HepG2 (cell line): ENCODE measurements at regions not wholly inside any gene's neighbourhood (a gene's known extent, or its start where the extent isn't known, plus 50 kb on each side); places are given as distances from the start of the nearest gene placed in this dataset.

Experiments
- ATAC-seq: fragments of 200-7000 bp; cut with Tn5 transposase; 3 replicates; pipeline ENCODE4 v1.9.1; 2020; ENCODE audit warnings: mild to moderate bottlenecking, moderate library complexity
- BruUV-seq: library from RNA; stranded (reverse); fragments of 400-500 nt; replicated peaks from 2 replicates; lab custom pipeline; 2021; lab: Mats Ljungman, UMichigan
- CTCF ChIA-PET: fragments of 300-600 bp; formaldehyde crosslinking; extraction: SDS; loops from one replicate; lab custom pipeline; 2021; ENCODE audit warnings: low total read pairs, inconsistent platforms, low intra/inter-chr PET ratio; lab: Yijun Ruan, JAX
- POLR2A ChIA-PET: fragments of 350-600 bp; sonication (Branson Sonifier 250); formaldehyde crosslinking; loops from one replicate; lab custom pipeline; 2020; ENCODE audit warnings: antibody characterized with exemption, inconsistent platforms; lab: Yijun Ruan, JAX
- DNase-seq: peaks from one replicate; pipeline ENCODE4 v3.0.0-alpha.2; 2015; ENCODE audit warnings: low spot score
- FAIRE-seq: peaks from 3 replicates; lab custom pipeline; 2011; peaks lifted over from hg19 to GRCh38; lab: Jason Lieb, UNC
- H2AFZ ChIP-seq: one replicate; pipeline ENCODE4 v1.6.1; 2011; ENCODE audit warnings: low read length, inconsistent platforms
- H3K27ac ChIP-seq: fragments of 300-600 bp; 3 replicates; pipeline ENCODE4 v1.8.0; 2011; ENCODE audit warnings: mixed run types, mild to moderate bottlenecking, mixed read lengths, low read length, inconsistent platforms; ENCODE audit not compliant: insufficient read depth; ENCODE audit errors: extremely low read length
- H3K27me3 ChIP-seq, 2 experiments: fragments of 200-600 bp in 1 of 2; 2 replicates in 1 of 2; 3 replicates in 1 of 2; pipeline versions ENCODE4 v1.6.0 to v1.8.0; 2011; ENCODE audit warnings: low read length in 2 of 2, mild to moderate bottlenecking in 2 of 2, moderate library complexity in 2 of 2, inconsistent platforms in 1 of 2; ENCODE audit not compliant: insufficient read depth in 2 of 2, control insufficient read depth in 1 of 2
- H3K36me3 ChIP-seq, 2 experiments: fragments of 200-600 bp in 1 of 2; replicated peaks in 1 of 2; 2 replicates in 1 of 2; 3 replicates in 1 of 2; pipeline versions ENCODE4 v1.5.1 to v1.8.0; 2011; ENCODE audit warnings: low read length in 2 of 2, inconsistent platforms in 1 of 2; ENCODE audit not compliant: insufficient read depth in 2 of 2, control insufficient read depth in 1 of 2
- H3K4me1 ChIP-seq: 2 replicates; pipeline ENCODE4 v1.5.1; 2012; ENCODE audit warnings: low read length, inconsistent platforms; ENCODE audit not compliant: insufficient read depth
- H3K4me2 ChIP-seq: 2 replicates; pipeline ENCODE4 v1.6.0; 2011; ENCODE audit warnings: low read depth, low read length, inconsistent platforms
- H3K4me3 ChIP-seq, 3 experiments: fragments of 200-600 bp in 1 of 3; sonication (generic), shearing (Covaris generic) in 1 of 3; replicated peaks in 1 of 3; 2 replicates each; pipeline ENCODE4 v1.5.1; 2011 to 2016; ENCODE audit warnings: low read length in 3 of 3, inconsistent platforms in 2 of 3, low read depth in 2 of 3, mild to moderate bottlenecking in 2 of 3, control low read depth in 1 of 3, mixed read lengths in 1 of 3; ENCODE audit not compliant: insufficient read depth in 1 of 3
- H3K79me2 ChIP-seq: one replicate; pipeline ENCODE4 v1.6.1; 2011; ENCODE audit warnings: low read length, inconsistent platforms; ENCODE audit not compliant: insufficient read depth
- H3K9ac ChIP-seq: 2 replicates; pipeline ENCODE4 v1.6.0; 2011; ENCODE audit warnings: mild to moderate bottlenecking, low read depth, low read length, inconsistent platforms; ENCODE audit not compliant: insufficient read depth
- H3K9me3 ChIP-seq: 2 replicates; pipeline ENCODE4 v1.5.1; 2012; ENCODE audit warnings: mild to moderate bottlenecking, low read length
- H4K20me1 ChIP-seq: 2 replicates; pipeline ENCODE4 v1.6.0; 2011; ENCODE audit warnings: inconsistent platforms, mild to moderate bottlenecking, low read length, moderate library complexity; ENCODE audit not compliant: insufficient read depth
- FOXO1 ChIP-seq: sonication (generic); formaldehyde crosslinking; IDR thresholded peaks from 2 replicates; pipeline ENCODE4 v1.4.0; 2020; ENCODE audit warnings: missing genetic modification reagents
- HNF4A ChIP-seq: sonication (generic); formaldehyde crosslinking; IDR thresholded peaks from 2 replicates; pipeline ENCODE4 v1.4.0; 2020; ENCODE audit warnings: missing genetic modification reagents
- MAF1 ChIP-seq: sonication (generic); formaldehyde crosslinking; IDR thresholded peaks from 2 replicates; pipeline ENCODE4 v1.5.0; 2020; ENCODE audit warnings: missing genetic modification reagents, borderline replicate concordance
- MED8 ChIP-seq: sonication (generic); formaldehyde crosslinking; IDR thresholded peaks from 2 replicates; pipeline ENCODE4 v1.8.1; 2023; ENCODE audit warnings: mild to moderate bottlenecking, missing genetic modification reagents; ENCODE audit not compliant: insufficient replicate concordance
- NCOA1 ChIP-seq: sonication (generic); formaldehyde crosslinking; IDR thresholded peaks from 2 replicates; pipeline ENCODE4 v1.9.0; 2021; ENCODE audit warnings: missing genetic modification reagents
- SOX13 ChIP-seq, 3 experiments: fragments of 450-650 bp in 1 of 3; sonication (generic) in 1 of 3; formaldehyde crosslinking in 1 of 3; IDR thresholded peaks in 2 of 3; conservative IDR thresholded peaks in 1 of 3; 2 replicates each; pipeline versions ENCODE4 v1.5.0 to v1.6.1; 2016 to 2020; ENCODE audit warnings: antibody characterized with exemption in 1 of 3, mild to moderate bottlenecking in 1 of 3, missing compliant biosample characterization in 1 of 3, missing genetic modification reagents in 1 of 3, moderate library complexity in 1 of 3
- ZNF333 ChIP-seq: sonication (generic); formaldehyde crosslinking; IDR thresholded peaks from 2 replicates; pipeline ENCODE4 v1.4.0; 2020; ENCODE audit warnings: mild to moderate bottlenecking, missing genetic modification reagents, borderline replicate concordance
- ZNF468 ChIP-seq: sonication (generic); formaldehyde crosslinking; IDR thresholded peaks from 2 replicates; pipeline ENCODE4 v1.8.0; 2022; ENCODE audit warnings: mild to moderate bottlenecking, moderate library complexity, missing genetic modification reagents
- ZNF670 ChIP-seq: sonication (generic); formaldehyde crosslinking; IDR thresholded peaks from 2 replicates; pipeline ENCODE4 v1.8.0; 2022; ENCODE audit warnings: mild to moderate bottlenecking, missing genetic modification reagents, borderline replicate concordance
- ZNF775 ChIP-seq: sonication (generic); formaldehyde crosslinking; IDR thresholded peaks from 2 replicates; pipeline ENCODE4 v1.4.0; 2020; ENCODE audit warnings: missing genetic modification reagents, mild to moderate bottlenecking, moderate library complexity, borderline replicate concordance
- ZNF891 ChIP-seq: sonication (generic); formaldehyde crosslinking; IDR thresholded peaks from 2 replicates; pipeline ENCODE4 v1.5.0; 2020; ENCODE audit warnings: mild to moderate bottlenecking, missing genetic modification reagents
- WGBS: methylation state at CpG from one replicate; pipeline ENCODE4 v1.1.6; 2017; ENCODE audit warnings: low lambda C conversion rate; 5-methylcytosine and 5-hydroxymethylcytosine counted together
- in situ Hi-C: cut with HindIII; loops from 2 replicates; pipeline ENCODE4 v1.10.0; 2017; ENCODE audit warnings: low pct_unique_long_range_greater_than_20kb; ENCODE audit not compliant: extremely low pct_ligation_motif_present
- intact Hi-C: fragments of 100-400 bp; cut with micrococcal nuclease; formaldehyde crosslinking; loops from one replicate; pipeline ENCODE4 v1.10.0; 2022; ENCODE audit not compliant: unreplicated experiment
- TF ChIP-seq, protein P1 (sequence below): sonication (generic); formaldehyde crosslinking; IDR thresholded peaks from 2 replicates; pipeline ENCODE4 v1.8.1; 2022; ENCODE audit warnings: mild to moderate bottlenecking, missing genetic modification reagents
- TF ChIP-seq, protein P2 (sequence below): sonication (generic); formaldehyde crosslinking; conservative IDR thresholded peaks from 2 replicates; pipeline ENCODE4 v1.4.0; 2020; ENCODE audit warnings: mild to moderate bottlenecking, missing genetic modification reagents, moderate library complexity
- TF ChIP-seq, protein P3 (sequence below): IDR thresholded peaks from 2 replicates; pipeline ENCODE4 v1.6.1; 2016; ENCODE audit warnings: missing biosample characterization, missing genetic modification reagents, low read depth

GRCh38 chr7:3106361-3106826, 62.7 kb upstream of the CARD11 start:
- ATAC-seq (no peak), DNase-seq (no peak), FAIRE-seq (no peak)
- 5% methylated on average over 2 of the region's 2 CpGs for WGBS
- Histone ChIP-seq H4K20me1 (peaks cover 2% of the 10 kb centered on the region; the same call in 1 of the 2 replicates), H3K9me3 (no peaks in the 10 kb centered on the region; the same call in 1 of the 2 replicates), H2AFZ (no peak overlapping the region), H3K36me3 (no peaks in the 10 kb centered on the region), H3K79me2 (no peaks in the 10 kb centered on the region), H3K27ac (no peak overlapping the region), H3K4me3 (no peak overlapping the region), H3K27me3 (peaks cover 1 to 23% of the 10 kb centered on the region in 2 experiments; a peak in 2 of 5 replicates), H3K4me1 (no peaks in the 10 kb centered on the region), H3K9ac (no peak overlapping the region), H3K4me2 (no peak overlapping the region)
- in situ Hi-C loops: no loop called here
- intact Hi-C loops: no loop called here
- ChIA-PET POLR2A (no interaction called here), CTCF (no interaction called here)
- TF ChIP-seq, protein P1, sequence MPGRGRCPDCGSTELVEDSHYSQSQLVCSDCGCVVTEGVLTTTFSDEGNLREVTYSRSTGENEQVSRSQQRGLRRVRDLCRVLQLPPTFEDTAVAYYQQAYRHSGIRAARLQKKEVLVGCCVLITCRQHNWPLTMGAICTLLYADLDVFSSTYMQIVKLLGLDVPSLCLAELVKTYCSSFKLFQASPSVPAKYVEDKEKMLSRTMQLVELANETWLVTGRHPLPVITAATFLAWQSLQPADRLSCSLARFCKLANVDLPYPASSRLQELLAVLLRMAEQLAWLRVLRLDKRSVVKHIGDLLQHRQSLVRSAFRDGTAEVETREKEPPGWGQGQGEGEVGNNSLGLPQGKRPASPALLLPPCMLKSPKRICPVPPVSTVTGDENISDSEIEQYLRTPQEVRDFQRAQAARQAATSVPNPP (CRISPR knock-in tag): no peak
- TF ChIP-seq ZNF670 (CRISPR knock-in tag) (no peak), SOX13 (IDR thresholded peaks at IDR 0.05) (no peak), SOX13 (CRISPR knock-in tag; conservative IDR thresholded peaks at IDR 0.05 in 1 of 2, IDR thresholded peaks at IDR 0.05 in 1 of 2) (no peak), ZNF891 (CRISPR knock-in tag) (no peak), MED8 (CRISPR knock-in tag) (no peak), FOXO1 (CRISPR knock-in tag) (no peak), ZNF775 (no peak), MAF1 (CRISPR knock-in tag) (no peak), HNF4A (no peak), ZNF333 (CRISPR knock-in tag) (no peak), NCOA1 (no peak), ZNF468 (CRISPR knock-in tag) (no peak)
- TF ChIP-seq, protein P2, sequence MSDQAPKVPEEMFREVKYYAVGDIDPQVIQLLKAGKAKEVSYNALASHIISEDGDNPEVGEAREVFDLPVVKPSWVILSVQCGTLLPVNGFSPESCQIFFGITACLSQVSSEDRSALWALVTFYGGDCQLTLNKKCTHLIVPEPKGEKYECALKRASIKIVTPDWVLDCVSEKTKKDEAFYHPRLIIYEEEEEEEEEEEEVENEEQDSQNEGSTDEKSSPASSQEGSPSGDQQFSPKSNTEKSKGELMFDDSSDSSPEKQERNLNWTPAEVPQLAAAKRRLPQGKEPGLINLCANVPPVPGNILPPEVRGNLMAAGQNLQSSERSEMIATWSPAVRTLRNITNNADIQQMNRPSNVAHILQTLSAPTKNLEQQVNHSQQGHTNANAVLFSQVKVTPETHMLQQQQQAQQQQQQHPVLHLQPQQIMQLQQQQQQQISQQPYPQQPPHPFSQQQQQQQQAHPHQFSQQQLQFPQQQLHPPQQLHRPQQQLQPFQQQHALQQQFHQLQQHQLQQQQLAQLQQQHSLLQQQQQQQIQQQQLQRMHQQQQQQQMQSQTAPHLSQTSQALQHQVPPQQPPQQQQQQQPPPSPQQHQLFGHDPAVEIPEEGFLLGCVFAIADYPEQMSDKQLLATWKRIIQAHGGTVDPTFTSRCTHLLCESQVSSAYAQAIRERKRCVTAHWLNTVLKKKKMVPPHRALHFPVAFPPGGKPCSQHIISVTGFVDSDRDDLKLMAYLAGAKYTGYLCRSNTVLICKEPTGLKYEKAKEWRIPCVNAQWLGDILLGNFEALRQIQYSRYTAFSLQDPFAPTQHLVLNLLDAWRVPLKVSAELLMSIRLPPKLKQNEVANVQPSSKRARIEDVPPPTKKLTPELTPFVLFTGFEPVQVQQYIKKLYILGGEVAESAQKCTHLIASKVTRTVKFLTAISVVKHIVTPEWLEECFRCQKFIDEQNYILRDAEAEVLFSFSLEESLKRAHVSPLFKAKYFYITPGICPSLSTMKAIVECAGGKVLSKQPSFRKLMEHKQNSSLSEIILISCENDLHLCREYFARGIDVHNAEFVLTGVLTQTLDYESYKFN (CRISPR knock-in tag): no peak
- TF ChIP-seq, protein P3, sequence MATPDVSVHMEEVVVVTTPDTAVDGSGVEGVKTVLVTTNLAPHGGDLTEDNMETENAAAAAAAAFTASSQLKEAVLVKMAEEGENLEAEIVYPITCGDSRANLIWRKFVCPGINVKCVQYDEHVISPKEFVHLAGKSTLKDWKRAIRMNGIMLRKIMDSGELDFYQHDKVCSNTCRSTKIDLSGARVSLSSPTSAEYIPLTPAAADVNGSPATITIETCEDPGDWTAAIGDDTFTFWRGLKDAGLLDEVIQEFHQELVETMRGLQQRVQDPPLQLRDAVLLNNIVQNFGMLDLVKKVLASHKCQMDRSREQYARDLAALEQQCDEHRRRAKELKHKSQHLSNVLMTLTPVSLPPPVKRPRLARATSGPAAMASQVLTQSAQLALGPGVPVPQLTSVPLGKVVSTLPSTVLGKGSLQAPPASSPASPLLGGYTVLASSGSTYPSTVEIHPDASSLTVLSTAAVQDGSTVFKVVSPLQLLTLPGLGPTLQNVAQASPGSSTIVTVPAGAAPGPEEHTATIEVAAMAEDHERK (CRISPR knock-in tag): no peak
- BruUV-seq: no TSS peak
